Choroid plexus epithelial cell (primary cell): ENCODE measurements at regions not wholly inside any gene's neighbourhood (a gene's known extent, or its start where the extent isn't known, plus 50 kb on each side); places are given as distances from the start of the nearest gene placed in this dataset.
"Not testable (repeated sequence)": the region's sequence is repeated elsewhere in the genome, so short reads cannot be mapped to it uniquely, and the experiment has no call there.

Experiments used
- DNase-seq: peaks from one replicate; pipeline ENCODE4 v3.0.0-alpha.2; 2010; ENCODE audit warnings: low read depth
- H3K4me3 ChIP-seq: 2 replicates; pipeline ENCODE4 v1.5.1; 2011; ENCODE audit warnings: low read depth, mild to moderate bottlenecking, control low read depth, low read length, moderate library complexity
- TF ChIP-seq, protein P1 (sequence below): conservative IDR thresholded peaks from 2 replicates; pipeline ENCODE4 v1.5.1; 2011; ENCODE audit warnings: low read depth, mild to moderate bottlenecking, control low read depth, inconsistent platforms, low read length, moderate library complexity

GRCh38 chr3:182331341-182331740 lies 462.0 kb upstream of the ATP11B start:
- H3K4me3 ChIP-seq, result no peak overlapping the region
- no peak for DNase-seq
- TF ChIP-seq, protein P1, sequence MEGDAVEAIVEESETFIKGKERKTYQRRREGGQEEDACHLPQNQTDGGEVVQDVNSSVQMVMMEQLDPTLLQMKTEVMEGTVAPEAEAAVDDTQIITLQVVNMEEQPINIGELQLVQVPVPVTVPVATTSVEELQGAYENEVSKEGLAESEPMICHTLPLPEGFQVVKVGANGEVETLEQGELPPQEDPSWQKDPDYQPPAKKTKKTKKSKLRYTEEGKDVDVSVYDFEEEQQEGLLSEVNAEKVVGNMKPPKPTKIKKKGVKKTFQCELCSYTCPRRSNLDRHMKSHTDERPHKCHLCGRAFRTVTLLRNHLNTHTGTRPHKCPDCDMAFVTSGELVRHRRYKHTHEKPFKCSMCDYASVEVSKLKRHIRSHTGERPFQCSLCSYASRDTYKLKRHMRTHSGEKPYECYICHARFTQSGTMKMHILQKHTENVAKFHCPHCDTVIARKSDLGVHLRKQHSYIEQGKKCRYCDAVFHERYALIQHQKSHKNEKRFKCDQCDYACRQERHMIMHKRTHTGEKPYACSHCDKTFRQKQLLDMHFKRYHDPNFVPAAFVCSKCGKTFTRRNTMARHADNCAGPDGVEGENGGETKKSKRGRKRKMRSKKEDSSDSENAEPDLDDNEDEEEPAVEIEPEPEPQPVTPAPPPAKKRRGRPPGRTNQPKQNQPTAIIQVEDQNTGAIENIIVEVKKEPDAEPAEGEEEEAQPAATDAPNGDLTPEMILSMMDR, result no peak

DNA sequence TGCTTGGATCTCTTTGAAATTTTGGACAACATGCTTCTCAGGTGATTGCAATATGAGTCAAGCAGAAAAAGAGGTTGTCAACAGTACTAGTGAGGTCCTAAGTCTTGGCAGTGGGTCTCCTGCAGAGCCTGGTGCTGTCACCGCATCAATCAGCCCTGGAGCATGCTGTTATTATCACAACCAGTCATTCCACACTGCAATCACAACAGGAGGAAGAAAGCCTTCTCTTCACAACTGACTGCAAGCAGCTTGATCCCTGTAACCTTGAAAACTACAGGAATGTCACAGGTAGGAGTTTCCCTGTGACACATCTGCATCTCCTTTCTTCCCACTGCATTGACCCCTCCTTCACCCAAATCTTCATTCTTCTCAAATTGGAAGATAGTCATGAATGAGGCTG lies 451.1 kb upstream of the ATP11B start:
- TF ChIP-seq, protein P1, result no peak
- no peak overlapping the region for H3K4me3 ChIP-seq
- no peak for DNase-seq

DNA sequence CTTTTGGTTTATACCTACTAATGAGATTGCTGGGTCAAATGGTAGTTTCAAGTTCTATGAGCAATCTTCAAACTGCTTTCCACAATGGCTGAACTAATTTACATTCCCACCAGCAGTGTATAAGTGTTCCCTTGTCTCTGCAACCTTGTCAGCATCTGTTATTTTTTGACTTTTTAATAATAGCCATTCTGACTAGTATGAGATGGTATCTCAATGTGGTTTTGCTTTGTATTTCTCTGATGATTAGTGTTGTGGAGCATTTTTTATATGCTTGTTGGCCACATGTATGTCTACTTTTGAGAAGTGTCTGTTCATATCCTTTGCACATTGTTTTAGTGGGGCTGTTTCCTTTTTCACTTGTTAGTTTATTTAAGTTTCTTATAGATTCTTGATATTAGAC lies 449.3 kb upstream of the ATP11B start:
- not testable (repeated sequence) for DNase-seq, H3K4me3 ChIP-seq

DNA sequence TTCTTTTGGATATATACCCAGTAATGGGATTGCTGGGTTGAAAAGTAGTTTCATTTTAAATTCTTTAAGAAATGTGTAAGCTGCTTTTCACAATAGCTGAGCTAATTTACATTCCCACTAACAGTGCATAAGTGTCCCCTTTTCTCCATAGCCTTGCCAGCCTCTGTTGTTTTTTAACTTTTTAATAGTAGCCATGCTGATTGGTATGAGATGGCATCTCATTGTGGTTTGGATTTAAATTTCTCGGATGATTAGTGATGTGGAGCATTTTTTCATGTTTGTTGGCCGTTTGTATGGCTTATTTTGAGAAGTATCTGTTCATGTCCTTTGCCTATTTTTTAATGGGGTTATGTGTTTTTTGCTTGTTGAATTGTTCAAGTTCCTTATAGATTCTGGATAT lies 444.3 kb upstream of the ATP11B start:
- no peak overlapping the region for H3K4me3 ChIP-seq
- DNase-seq, result no peak
- TF ChIP-seq, protein P1, result no peak

DNA sequence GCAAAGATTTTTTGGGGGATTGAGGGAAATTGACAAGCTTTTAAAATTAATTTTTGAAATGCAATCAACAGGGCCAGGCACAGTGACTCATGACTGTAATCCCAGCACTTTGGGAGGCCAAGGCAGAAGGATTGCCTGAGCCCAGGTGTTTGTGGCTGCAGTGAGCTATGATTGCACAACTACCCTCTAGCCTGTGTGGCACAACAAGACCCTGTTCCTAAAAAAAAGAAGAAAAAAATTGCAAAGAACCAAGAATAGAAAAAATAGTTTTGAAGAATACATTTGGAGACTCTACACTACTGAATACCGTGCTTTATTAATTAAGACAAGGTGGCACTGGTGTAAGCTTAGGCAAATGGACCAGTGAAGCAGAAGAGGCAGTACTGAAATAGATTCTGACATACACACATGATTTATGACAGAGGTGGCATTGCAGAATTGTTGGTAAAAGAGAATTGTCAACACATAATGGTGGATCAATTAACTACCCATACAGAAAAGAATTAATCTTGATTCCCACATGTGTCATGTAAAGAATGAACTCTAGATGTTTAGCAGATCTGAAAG lies 443.3 kb upstream of the ATP11B start:
- DNase-seq, result no peak
- H3K4me3 ChIP-seq, result no peak overlapping the region
- TF ChIP-seq, protein P1, result no peak

DNA sequence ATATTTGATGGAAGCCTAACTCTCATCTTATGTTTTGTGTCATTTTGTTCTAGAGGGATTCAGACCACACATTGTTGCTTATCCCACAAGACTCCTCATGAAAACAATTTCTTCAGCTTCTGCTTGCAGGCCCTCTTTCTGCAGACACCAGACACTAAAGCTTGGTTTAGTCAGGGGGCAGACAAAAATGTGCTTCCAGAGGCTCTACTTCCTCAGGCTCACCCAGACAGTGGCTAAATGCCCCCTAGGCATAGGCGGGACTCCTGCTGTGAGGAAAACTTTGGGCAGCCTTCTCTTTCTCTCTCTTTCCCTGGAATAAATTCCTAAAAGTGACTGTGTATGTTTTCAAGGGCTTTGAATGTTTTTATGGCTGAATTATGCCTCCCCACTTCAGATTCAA lies 435.4 kb upstream of the ATP11B start:
- no peak overlapping the region for H3K4me3 ChIP-seq
- TF ChIP-seq, protein P1, result no peak
- no peak for DNase-seq

DNA sequence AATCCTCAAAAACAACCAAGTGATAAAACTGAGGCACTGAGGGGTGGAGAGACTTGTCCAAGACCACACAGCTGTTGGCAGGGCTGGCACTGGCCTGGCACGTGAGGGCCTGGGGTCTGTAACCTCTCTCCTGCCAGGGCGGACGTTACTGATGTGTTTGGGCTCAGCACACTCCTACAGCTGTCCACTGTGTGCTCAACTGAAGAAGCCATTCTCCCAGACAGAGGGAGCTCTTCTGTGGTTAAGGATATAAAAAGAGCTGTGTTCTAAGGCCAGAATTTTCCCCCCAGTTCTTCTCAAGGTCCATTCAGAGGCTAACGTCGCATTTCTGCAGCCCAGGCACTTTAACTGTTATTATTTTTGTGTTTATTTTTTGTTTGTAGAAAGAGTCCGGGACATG lies 429.0 kb upstream of the ATP11B start:
- no peak overlapping the region for H3K4me3 ChIP-seq
- TF ChIP-seq, protein P1, result no peak
- no peak for DNase-seq
